Pancreas (tissue), 10 donors: ENCODE measurements at regions not wholly inside any gene's neighbourhood (a gene's known extent, or its start where the extent isn't known, plus 50 kb on each side); places are given as distances from the start of the nearest gene placed in this dataset.
A peak's percentile ranks its signal among the peaks of the same experiment; 100 is the strongest.

Source experiments
- ATAC-seq, 4 donors: fragments of 200-7000 bp; cut with Tn5 transposase; one replicate each; pipeline versions ENCODE4 v1.8.0 to v1.9.1; 2020; ENCODE audit warnings: mild to moderate bottlenecking in 4 of 4, moderate library complexity in 4 of 4
- DNase-seq, 6 donors: peaks; one replicate each; pipeline ENCODE4 v3.0.0-alpha.2; 2020
- FAIRE-seq: peaks from 2 replicates; lab custom pipeline; 2012; peaks lifted over from hg19 to GRCh38; lab: Jason Lieb, UNC
- H3K27ac ChIP-seq, 4 donors: fragments of 200-600 bp; sonication (generic); 1 replicate in 3 of 4; 2 replicates in 1 of 4; pipeline versions ENCODE4 v1.5.0 to v1.8.0; 2020
- H3K27me3 ChIP-seq, 4 donors: fragments of 200-600 bp; one replicate each; pipeline ENCODE4 v1.8.0; 2021
- H3K36me3 ChIP-seq, 3 donors: fragments of 200-600 bp; sonication (generic) in 1 of 3; one replicate each; pipeline versions ENCODE4 v1.5.0 to v1.8.0; 2020 to 2021
- H3K4me1 ChIP-seq, 3 donors: fragments of 200-600 bp; one replicate each; pipeline ENCODE4 v1.8.0; 2021
- H3K4me3 ChIP-seq, 4 donors: fragments of 200-600 bp; sonication (generic) in 2 of 4; one replicate each; pipeline versions ENCODE4 v1.5.0 to v1.8.0; 2020 to 2021
- H3K9me3 ChIP-seq, 4 donors: fragments of 200-600 bp; one replicate each; pipeline ENCODE4 v1.8.0; 2021
- CTCF ChIP-seq, 4 donors: fragments of 200-600 bp; sonication (generic) in 3 of 4; IDR thresholded peaks; one replicate each; pipeline versions ENCODE4 v1.5.0 to v1.8.0; 2021; ENCODE audit warnings: antibody characterized with exemption in 4 of 4
- WGBS, 2 donors: extraction: QIAGEN DNeasy Blood & Tissue Kit; methylation state at CpG; one replicate each; pipeline ENCODE4 v1.1.7; 2013; 5-methylcytosine and 5-hydroxymethylcytosine counted together
- intact Hi-C, 3 donors: fragments of 100-400 bp; cut with DNase I; formaldehyde crosslinking; loops; one replicate each; pipeline versions ENCODE4 v1.11.1 to v1.14.2; 2022
- donor health status: healthy with polysubstance abuse.
- donor health status: DM: no; HTN: no; CAD: no; lungs with moderate emphysema.
- donor health status: DM: no; HTN: no; CAD: no.
- donor health status: control.
- donor health status: control.
- donor health status: Bipolar disorder and iron deficiency.
- donor health status: DM: yes; HTN: yes; CAD: no.
- donor health status: DM: no; HTN: no; CAD: no.
- donor health status: DM: no; HTN: no; CAD: no.
- donor health status: DM: yes; HTN: yes; CAD: no.

DNA sequence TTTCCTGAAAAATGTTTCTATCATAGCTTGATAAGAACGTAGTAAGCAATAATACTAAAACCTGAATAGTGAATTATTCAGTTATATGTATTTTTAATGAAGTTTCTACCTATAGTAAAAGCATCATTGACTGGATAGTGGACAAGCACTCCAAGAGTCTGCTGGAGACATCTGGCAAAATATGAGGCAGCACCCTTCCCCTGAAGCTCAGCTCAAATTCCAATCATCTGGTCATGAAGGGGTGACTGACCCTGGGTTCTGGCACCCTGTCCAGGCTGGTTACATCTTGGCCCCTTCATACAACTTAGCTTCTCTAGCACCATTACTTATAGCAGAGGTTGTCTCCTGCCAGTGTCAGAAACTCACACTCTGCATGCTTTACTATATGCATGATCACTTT, 455.4 kb downstream of the RAP2B start:
- no peak overlapping the region for H3K27ac ChIP-seq
- intact Hi-C loops = no loop called here
- no peaks in the 10 kb centered on the region for H3K36me3 ChIP-seq
- H3K4me1 ChIP-seq = no peaks in the 10 kb centered on the region
- FAIRE-seq (no peak), DNase-seq (no peak), ATAC-seq (no peak)
- no peak overlapping the region for H3K4me3 ChIP-seq
- no peak for TF ChIP-seq CTCF (IDR thresholded peaks at IDR 0.05)
- 7 to 10% methylated on average over 1 of the region's 1 CpG for WGBS, 2 donors
- H3K9me3 ChIP-seq = no peaks in the 10 kb centered on the region
- no peaks in the 10 kb centered on the region for H3K27me3 ChIP-seq

DNA sequence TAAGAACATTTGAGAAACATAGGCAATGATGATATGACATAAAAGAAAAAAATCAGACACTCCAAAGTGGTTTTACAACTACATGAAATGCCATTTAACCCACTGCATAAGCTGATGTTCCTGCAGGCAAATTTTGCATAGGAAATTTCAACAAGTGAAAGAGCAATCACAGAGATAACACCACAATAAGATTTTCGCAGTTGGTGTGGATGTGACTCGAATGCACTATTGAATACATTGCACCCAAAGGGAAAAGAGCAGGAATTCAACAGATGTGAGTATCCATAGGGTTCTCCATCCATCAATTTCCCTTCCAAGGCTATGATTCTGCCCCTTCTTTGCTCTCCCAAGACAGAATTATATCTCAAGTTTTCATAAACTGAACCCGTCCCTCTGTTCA, 456.1 kb downstream of the RAP2B start:
- no peak for TF ChIP-seq CTCF (IDR thresholded peaks at IDR 0.05)
- Histone ChIP-seq H3K27me3 (no peaks in the 10 kb centered on the region), H3K9me3 (no peaks in the 10 kb centered on the region), H3K4me3 (no peak overlapping the region), H3K27ac (no peak overlapping the region), H3K36me3 (no peaks in the 10 kb centered on the region), H3K4me1 (no peaks in the 10 kb centered on the region)
- WGBS, 2 donors = 40 to 53% methylated on average over 3 of the region's 3 CpGs
- ATAC-seq (no peak), FAIRE-seq (no peak), DNase-seq (no peak)
- intact Hi-C loops = no loop called here

DNA sequence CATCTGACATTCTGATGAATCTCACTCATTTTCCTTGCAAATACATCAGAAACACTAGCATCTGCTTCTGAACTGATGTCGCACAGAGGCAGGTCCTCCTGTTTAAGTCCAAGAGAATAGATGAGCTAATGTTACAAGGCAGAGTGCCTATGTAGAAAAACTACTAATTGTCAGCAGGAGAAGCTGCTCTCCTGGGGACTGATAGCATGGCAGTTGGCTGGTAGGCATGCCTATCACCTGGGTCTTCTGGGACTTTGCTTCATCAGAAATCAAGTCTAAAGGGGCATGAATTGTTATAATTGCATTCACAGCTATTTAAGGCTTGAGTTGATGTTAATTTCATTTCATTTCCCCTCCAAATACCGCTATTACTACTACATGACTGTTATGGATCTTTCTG, 457.2 kb downstream of the RAP2B start:
- Histone ChIP-seq H3K36me3 (no peaks in the 10 kb centered on the region), H3K9me3 (no peaks in the 10 kb centered on the region), H3K4me1 (no peaks in the 10 kb centered on the region), H3K4me3 (no peak overlapping the region), H3K27me3 (no peaks in the 10 kb centered on the region), H3K27ac (no peak overlapping the region)
- intact Hi-C loops = no loop called here
- 56 to 70% methylated on average over 2 of the region's 2 CpGs for WGBS, 2 donors
- no peak for TF ChIP-seq CTCF (IDR thresholded peaks at IDR 0.05)
- no peak for DNase-seq
- no peak for FAIRE-seq
- no peak for ATAC-seq

DNA sequence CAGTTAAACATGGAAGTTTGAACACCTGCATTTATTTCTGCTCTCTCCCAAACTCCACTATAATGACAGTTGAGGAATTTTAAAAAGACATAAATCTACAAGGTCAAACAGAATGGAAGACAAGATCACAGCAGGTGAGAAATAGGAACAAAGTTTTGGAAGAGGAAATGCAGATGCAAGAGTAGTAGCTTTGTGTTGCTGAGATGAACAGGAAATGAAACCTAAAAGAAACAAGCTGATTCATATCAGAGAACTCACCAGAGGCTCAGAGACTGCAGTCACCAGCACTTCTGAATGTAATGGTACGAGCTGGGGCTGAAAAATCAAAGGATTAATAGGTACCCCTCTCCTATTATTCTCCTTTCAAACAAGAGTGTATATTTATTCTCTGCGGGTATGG, 459.9 kb downstream of the RAP2B start:
- Histone ChIP-seq H3K27ac (no peak overlapping the region), H3K4me1 (no peaks in the 10 kb centered on the region), H3K4me3 (no peak overlapping the region), H3K9me3 (no peaks in the 10 kb centered on the region), H3K36me3 (no peaks in the 10 kb centered on the region), H3K27me3 (no peaks in the 10 kb centered on the region)
- 58 to 65% methylated on average over 2 of the region's 2 CpGs for WGBS, 2 donors
- peak in 1 of 4 donors; percentile 28 for ATAC-seq
- TF ChIP-seq CTCF (IDR thresholded peaks at IDR 0.05) = no peak
- FAIRE-seq = no peak
- intact Hi-C loops = no loop called here
- no peak for DNase-seq

- ATAC-seq (no peak), FAIRE-seq (no peak), DNase-seq (no peak)
- Histone ChIP-seq H3K27ac (no peak overlapping the region), H3K4me1 (no peaks in the 10 kb centered on the region), H3K36me3 (no peaks in the 10 kb centered on the region), H3K4me3 (no peak overlapping the region), H3K9me3 (no peaks in the 10 kb centered on the region), H3K27me3 (no peaks in the 10 kb centered on the region)
- TF ChIP-seq CTCF (IDR thresholded peaks at IDR 0.05) = no peak
- WGBS, 2 donors = 75 to 78% methylated on average over 1 of the region's 1 CpG
- intact Hi-C loops = no loop called here
Measured at GRCh38 chr3:153623834-153624233, 461.8 kb downstream of the RAP2B start.
